Amygdala (tissue), 56 donors: ENCODE measurements at regions not wholly inside any gene's neighbourhood (a gene's known extent, or its start where the extent isn't known, plus 50 kb on each side); places are given as distances from the start of the nearest gene placed in this dataset.

Source experiments
- DNase-seq, 56 donors: peaks; one replicate each; lab custom pipeline; 2025; lab: John Stamatoyannopoulos, UW

- no peak for DNase-seq
These were observed 108.9 kb downstream of the CRYAA start for GRCh38 chr21:43277481-43278351.

GRCh38 chr21:43276811-43277210 lies 108.0 kb downstream of the CRYAA start:
- no peak for DNase-seq

- no peak for DNase-seq
These were observed 106.8 kb downstream of the CRYAA start for GRCh38 chr21:43275421-43276211.

- no peak for DNase-seq
These were observed 106.1 kb downstream of the CRYAA start for GRCh38 chr21:43274946-43275310.

GRCh38 chr21:43274022-43274945 lies 105.5 kb downstream of the CRYAA start:
- DNase-seq = no peak

- DNase-seq = no peak
These were observed 104.9 kb downstream of the CRYAA start for GRCh38 chr21:43273708-43274021.

- no peak for DNase-seq
These were observed 104.4 kb downstream of the CRYAA start for GRCh38 chr21:43273016-43273707.

GRCh38 chr21:43272591-43272990 lies 103.8 kb downstream of the CRYAA start:
- DNase-seq = no peak

- DNase-seq = no peak
These were observed 102.7 kb downstream of the CRYAA start for GRCh38 chr21:43271452-43272020.

- DNase-seq = no peak
These were observed 102.0 kb downstream of the CRYAA start for GRCh38 chr21:43270800-43271301.

GRCh38 chr21:43269957-43270705 lies 101.3 kb downstream of the CRYAA start:
- DNase-seq = no peak

GRCh38 chr21:43269440-43269839 lies 100.6 kb downstream of the CRYAA start:
- DNase-seq = no peak

- no peak for DNase-seq
These were observed 100.0 kb downstream of the CRYAA start for GRCh38 chr21:43268804-43269186.

- DNase-seq = no peak
These were observed 99.4 kb downstream of the CRYAA start for GRCh38 chr21:43268086-43268803.

- no peak for DNase-seq
These were observed 98.7 kb downstream of the CRYAA start for GRCh38 chr21:43267391-43268085.

GRCh38 chr21:43266534-43266933 lies 97.7 kb downstream of the CRYAA start:
- DNase-seq = no peak

GRCh38 chr21:43262427-43262826 lies 93.6 kb downstream of the CRYAA start:
- no peak for DNase-seq
